ENCODE measurements at regions not wholly inside any gene's neighbourhood (a gene's known extent, or its start where the extent isn't known, plus 50 kb on each side); places are given as distances from the start of the nearest gene placed in this dataset.

GRCh38 chr20:22696759-22697158 lies 112.4 kb upstream of the FOXA2 start:
- Histone ChIP-seq H3K9me3 (ENCODE audit: insufficient read depth, low read length) (no peaks in the 10 kb centered on the region), H3K36me3 (replicated peaks; ENCODE audit: low read depth, low read length) (no peaks in the 10 kb centered on the region), H4K20me1 (ENCODE audit: insufficient read depth, low read length) (no peaks in the 10 kb centered on the region), H3K27ac (ENCODE audit: low read length) (no peak overlapping the region), H3K27me3 (ENCODE audit: low read depth, low read length) (peaks cover 25% of the 10 kb centered on the region), H3K4me3 (ENCODE audit: low read length) (no peak overlapping the region), H3K9ac (ENCODE audit: low read length) (no peak overlapping the region), H2AFZ (ENCODE audit: low read depth, low read length) (no peak overlapping the region), H3K79me2 (ENCODE audit: low read length) (no peaks in the 10 kb centered on the region), H3K4me1 (ENCODE audit: low read length) (peaks cover 4% of the 10 kb centered on the region; the same call in 1 of the 2 replicates), H3K4me2 (ENCODE audit: low read length) (no peak overlapping the region)
- TF ChIP-seq CTCF (IDR thresholded peaks at IDR 0.05; ENCODE audit: low read depth, low read length) (no peak), EZH2phosphoT487 (IDR thresholded peaks at IDR 0.05; ENCODE audit: low read depth) (no peak)

- no peaks in the 10 kb centered on the region for H3K79me2 ChIP-seq (ENCODE audit: low read length)
- no peak overlapping the region for H3K27ac ChIP-seq (ENCODE audit: low read length)
- no peak for TF ChIP-seq CTCF (IDR thresholded peaks at IDR 0.05; ENCODE audit: low read depth, low read length)
- no peak for TF ChIP-seq EZH2phosphoT487 (IDR thresholded peaks at IDR 0.05; ENCODE audit: low read depth)
- H4K20me1 ChIP-seq (ENCODE audit: insufficient read depth, low read length), result no peaks in the 10 kb centered on the region
- H2AFZ ChIP-seq (ENCODE audit: low read depth, low read length), result no peak overlapping the region
- H3K27me3 ChIP-seq (ENCODE audit: low read depth, low read length), result peaks cover 35% of the 10 kb centered on the region
- no peak overlapping the region for H3K9ac ChIP-seq (ENCODE audit: low read length)
- no peaks in the 10 kb centered on the region for H3K36me3 ChIP-seq (replicated peaks; ENCODE audit: low read depth, low read length)
- no peaks in the 10 kb centered on the region for H3K9me3 ChIP-seq (ENCODE audit: insufficient read depth, low read length)
- H3K4me3 ChIP-seq (ENCODE audit: low read length), result no peak overlapping the region
- H3K4me2 ChIP-seq (ENCODE audit: low read length), result no peak overlapping the region
- no peaks in the 10 kb centered on the region for H3K4me1 ChIP-seq (ENCODE audit: low read length)
These were observed 114.0 kb upstream of the FOXA2 start for GRCh38 chr20:22698259-22698842.

- H3K4me1 ChIP-seq (ENCODE audit: low read length), result no peaks in the 10 kb centered on the region
- peaks cover 39% of the 10 kb centered on the region for H3K27me3 ChIP-seq (ENCODE audit: low read depth, low read length)
- no peak overlapping the region for H3K4me3 ChIP-seq (ENCODE audit: low read length)
- H3K36me3 ChIP-seq (replicated peaks; ENCODE audit: low read depth, low read length), result no peaks in the 10 kb centered on the region
- TF ChIP-seq CTCF (IDR thresholded peaks at IDR 0.05; ENCODE audit: low read depth, low read length), result no peak
- no peak overlapping the region for H2AFZ ChIP-seq (ENCODE audit: low read depth, low read length)
- no peaks in the 10 kb centered on the region for H3K79me2 ChIP-seq (ENCODE audit: low read length)
- H3K9ac ChIP-seq (ENCODE audit: low read length), result no peak overlapping the region
- no peak overlapping the region for H3K4me2 ChIP-seq (ENCODE audit: low read length)
- no peaks in the 10 kb centered on the region for H3K9me3 ChIP-seq (ENCODE audit: insufficient read depth, low read length)
- no peaks in the 10 kb centered on the region for H4K20me1 ChIP-seq (ENCODE audit: insufficient read depth, low read length)
- no peak overlapping the region for H3K27ac ChIP-seq (ENCODE audit: low read length)
These were observed 115.0 kb upstream of the FOXA2 start for GRCh38 chr20:22699396-22699795.

DNA sequence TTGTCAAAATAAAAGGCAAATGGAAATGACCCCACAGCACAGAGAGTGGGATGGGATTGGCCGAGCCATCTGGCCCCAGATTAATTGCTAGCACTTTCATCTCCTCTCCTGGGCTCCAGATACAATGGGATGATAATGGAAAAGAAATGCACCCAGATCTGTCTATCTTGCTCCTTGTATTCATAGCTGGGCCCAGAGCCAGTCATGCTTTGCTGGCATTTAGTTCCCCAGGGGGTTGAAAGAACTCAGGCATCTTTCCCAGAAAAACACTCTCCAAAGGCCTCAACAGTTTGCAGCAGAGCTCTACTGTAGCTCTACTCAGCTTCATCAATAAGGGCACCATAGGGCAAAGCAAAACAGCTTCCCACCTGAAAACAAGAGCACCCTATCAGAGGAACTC lies 116.0 kb upstream of the FOXA2 start:
- no peak overlapping the region for H3K4me2 ChIP-seq (ENCODE audit: low read length)
- no peak overlapping the region for H3K9ac ChIP-seq (ENCODE audit: low read length)
- no peaks in the 10 kb centered on the region for H3K79me2 ChIP-seq (ENCODE audit: low read length)
- H3K4me1 ChIP-seq (ENCODE audit: low read length), result no peaks in the 10 kb centered on the region
- no peak for TF ChIP-seq CTCF (IDR thresholded peaks at IDR 0.05; ENCODE audit: low read depth, low read length)
- TF ChIP-seq EZH2phosphoT487 (IDR thresholded peaks at IDR 0.05; ENCODE audit: low read depth), result no peak
- H4K20me1 ChIP-seq (ENCODE audit: insufficient read depth, low read length), result no peaks in the 10 kb centered on the region
- no peaks in the 10 kb centered on the region for H3K36me3 ChIP-seq (replicated peaks; ENCODE audit: low read depth, low read length)
- H2AFZ ChIP-seq (ENCODE audit: low read depth, low read length), result no peak overlapping the region
- no peaks in the 10 kb centered on the region for H3K9me3 ChIP-seq (ENCODE audit: insufficient read depth, low read length)
- H3K27me3 ChIP-seq (ENCODE audit: low read depth, low read length), result peaks cover 42% of the 10 kb centered on the region
- no peak overlapping the region for H3K4me3 ChIP-seq (ENCODE audit: low read length)
- H3K27ac ChIP-seq (ENCODE audit: low read length), result no peak overlapping the region

All from OCI-LY3 (cell line).